ENCODE measurements at regions not wholly inside any gene's neighbourhood (a gene's known extent, or its start where the extent isn't known, plus 50 kb on each side); places are given as distances from the start of the nearest gene placed in this dataset.

DNA sequence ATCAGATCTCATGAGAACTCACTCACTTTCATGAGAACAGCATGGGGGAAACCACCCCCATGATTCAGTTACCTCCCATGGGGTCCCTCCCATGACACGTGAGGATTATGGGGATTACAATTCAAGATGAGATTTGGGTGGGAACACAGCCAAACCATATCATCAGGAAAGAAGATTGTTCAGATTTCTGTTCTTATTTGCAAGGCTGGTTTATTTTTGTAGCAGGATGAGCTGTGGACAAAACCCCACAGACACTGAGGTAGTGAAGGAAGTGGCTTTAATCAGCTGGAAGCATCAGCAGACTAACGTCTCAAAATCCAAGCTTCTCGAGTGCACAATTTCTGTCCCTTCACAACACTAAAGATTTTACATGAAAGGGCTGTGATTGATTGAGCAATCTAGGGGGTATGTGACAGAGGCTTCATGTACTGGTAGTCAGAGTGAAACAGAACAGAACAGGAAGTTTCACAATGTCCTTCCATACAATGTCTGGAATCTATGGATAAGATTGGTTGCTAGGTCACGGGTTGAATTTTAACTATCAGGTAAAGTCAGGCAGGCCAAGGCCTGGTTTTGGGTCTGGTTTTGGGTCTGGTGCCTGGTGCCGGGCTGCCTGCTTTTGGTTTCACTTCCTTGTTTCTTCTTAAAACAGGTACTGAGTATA lies 91.3 kb upstream of the ZNF366 start:
- TF ChIP-seq, protein P1, sequence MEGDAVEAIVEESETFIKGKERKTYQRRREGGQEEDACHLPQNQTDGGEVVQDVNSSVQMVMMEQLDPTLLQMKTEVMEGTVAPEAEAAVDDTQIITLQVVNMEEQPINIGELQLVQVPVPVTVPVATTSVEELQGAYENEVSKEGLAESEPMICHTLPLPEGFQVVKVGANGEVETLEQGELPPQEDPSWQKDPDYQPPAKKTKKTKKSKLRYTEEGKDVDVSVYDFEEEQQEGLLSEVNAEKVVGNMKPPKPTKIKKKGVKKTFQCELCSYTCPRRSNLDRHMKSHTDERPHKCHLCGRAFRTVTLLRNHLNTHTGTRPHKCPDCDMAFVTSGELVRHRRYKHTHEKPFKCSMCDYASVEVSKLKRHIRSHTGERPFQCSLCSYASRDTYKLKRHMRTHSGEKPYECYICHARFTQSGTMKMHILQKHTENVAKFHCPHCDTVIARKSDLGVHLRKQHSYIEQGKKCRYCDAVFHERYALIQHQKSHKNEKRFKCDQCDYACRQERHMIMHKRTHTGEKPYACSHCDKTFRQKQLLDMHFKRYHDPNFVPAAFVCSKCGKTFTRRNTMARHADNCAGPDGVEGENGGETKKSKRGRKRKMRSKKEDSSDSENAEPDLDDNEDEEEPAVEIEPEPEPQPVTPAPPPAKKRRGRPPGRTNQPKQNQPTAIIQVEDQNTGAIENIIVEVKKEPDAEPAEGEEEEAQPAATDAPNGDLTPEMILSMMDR (IDR thresholded peaks at IDR 0.05; ENCODE audit: insufficient read depth, low read depth, low read length, missing control alignments) = no peak
- H3K4me3 ChIP-seq (ENCODE audit: low read length) = no peak overlapping the region
- DNase-seq (ENCODE audit: low read depth) = peak; percentile 56

DNA sequence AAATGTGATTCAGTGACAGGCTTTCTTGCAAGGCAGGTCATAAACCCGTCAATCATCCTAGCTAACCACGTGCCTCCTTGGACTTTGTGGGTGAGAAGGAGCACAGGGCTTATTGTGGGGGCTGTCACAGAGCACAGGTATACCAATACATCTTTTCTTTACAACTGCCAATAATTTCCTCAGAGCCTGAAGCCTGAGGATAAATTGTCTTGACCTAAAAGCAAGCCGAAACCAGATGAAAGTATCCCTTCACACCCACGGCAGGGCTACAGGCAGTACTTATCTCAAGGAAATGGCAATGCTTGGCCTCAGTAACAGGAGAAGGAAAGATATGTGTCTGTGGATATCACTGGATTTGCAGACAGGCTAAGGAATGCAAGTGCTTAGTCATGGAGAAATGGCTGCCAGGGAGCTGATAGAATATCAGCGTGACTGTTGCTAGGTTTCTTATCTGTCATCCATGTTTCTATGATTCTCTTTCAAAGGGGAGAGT lies 90.3 kb upstream of the ZNF366 start:
- TF ChIP-seq, protein P1 (IDR thresholded peaks at IDR 0.05; ENCODE audit: insufficient read depth, low read depth, low read length, missing control alignments) = no peak
- DNase-seq (ENCODE audit: low read depth) = peak; percentile 72
- H3K4me3 ChIP-seq (ENCODE audit: low read length) = no peak overlapping the region

DNA sequence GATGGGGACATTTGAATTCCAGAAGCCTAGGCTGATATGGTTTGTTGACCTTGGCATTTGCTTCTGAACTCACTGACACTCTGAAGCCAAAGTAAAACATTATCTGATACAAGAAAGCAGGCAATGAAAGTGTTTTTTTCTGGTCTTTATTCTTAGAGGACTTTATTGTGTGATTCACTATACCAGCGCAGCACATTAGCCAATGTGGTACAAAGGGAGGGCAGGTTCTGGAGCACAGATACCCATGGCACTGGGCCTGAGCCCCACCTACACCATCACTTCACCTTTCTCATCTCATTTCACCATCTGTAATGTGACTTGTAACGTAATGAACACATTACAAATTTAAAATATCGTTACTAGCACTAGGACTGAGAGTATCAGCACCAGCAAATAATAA lies 89.7 kb upstream of the ZNF366 start:
- no peak overlapping the region for H3K4me3 ChIP-seq (ENCODE audit: low read length)
- DNase-seq (ENCODE audit: low read depth) = no peak
- TF ChIP-seq, protein P1 (IDR thresholded peaks at IDR 0.05; ENCODE audit: insufficient read depth, low read depth, low read length, missing control alignments) = no peak

DNA sequence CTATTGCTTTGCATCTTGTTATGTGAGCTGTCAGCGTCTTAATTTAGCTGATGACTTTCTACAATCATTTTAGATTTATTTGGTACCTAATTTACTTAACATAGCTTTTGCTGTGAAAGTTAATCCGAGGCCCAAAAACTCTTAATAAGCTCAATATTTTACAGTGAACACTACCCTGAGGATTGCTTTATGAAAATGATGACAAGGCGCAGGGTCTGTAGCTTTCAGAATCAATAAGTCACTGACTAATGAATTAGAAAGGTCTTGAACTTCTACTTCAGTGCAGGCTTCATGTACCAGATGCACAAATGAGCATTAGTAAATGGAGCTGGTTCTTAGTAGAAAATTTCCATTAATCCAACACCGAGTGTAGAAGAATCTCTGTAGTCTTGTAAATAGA lies 81.4 kb upstream of the ZNF366 start:
- no peak overlapping the region for H3K4me3 ChIP-seq (ENCODE audit: low read length)
- no peak for DNase-seq (ENCODE audit: low read depth)
- TF ChIP-seq, protein P1 (IDR thresholded peaks at IDR 0.05; ENCODE audit: insufficient read depth, low read depth, low read length, missing control alignments) = no peak

DNA sequence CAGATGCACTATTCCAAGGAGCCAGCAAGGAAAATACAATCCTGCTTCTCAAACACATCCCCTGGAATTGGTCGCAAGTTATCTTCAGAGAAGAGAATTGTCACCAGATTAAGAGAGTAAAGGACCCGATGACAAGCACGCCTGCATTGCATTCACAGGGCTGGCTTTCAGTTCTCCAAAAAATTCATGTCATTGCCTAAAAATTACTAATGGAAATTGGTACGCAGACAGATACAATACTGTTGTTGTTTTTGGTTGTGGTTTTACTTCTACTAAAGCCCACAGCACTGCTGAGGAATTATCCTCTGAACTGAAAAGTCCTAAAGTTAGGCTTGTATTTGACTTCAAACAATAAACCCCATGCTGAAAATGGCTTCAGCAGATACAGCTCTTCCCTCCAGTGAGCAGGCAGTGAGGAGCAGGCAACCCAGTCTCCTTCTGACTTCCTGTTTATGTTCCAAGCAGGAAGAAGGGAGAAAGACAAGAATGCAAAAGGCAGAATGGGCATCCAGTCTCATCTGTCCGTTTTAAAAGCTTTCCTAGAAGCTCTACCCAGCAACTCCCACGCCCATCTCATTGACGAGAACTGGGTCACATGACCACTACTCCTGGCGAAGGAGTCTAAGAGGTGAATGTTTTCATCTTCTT lies 80.6 kb upstream of the ZNF366 start:
- TF ChIP-seq, protein P1 (IDR thresholded peaks at IDR 0.05; ENCODE audit: insufficient read depth, low read depth, low read length, missing control alignments) = no peak
- DNase-seq (ENCODE audit: low read depth) = no peak
- no peak overlapping the region for H3K4me3 ChIP-seq (ENCODE audit: low read length)

DNA sequence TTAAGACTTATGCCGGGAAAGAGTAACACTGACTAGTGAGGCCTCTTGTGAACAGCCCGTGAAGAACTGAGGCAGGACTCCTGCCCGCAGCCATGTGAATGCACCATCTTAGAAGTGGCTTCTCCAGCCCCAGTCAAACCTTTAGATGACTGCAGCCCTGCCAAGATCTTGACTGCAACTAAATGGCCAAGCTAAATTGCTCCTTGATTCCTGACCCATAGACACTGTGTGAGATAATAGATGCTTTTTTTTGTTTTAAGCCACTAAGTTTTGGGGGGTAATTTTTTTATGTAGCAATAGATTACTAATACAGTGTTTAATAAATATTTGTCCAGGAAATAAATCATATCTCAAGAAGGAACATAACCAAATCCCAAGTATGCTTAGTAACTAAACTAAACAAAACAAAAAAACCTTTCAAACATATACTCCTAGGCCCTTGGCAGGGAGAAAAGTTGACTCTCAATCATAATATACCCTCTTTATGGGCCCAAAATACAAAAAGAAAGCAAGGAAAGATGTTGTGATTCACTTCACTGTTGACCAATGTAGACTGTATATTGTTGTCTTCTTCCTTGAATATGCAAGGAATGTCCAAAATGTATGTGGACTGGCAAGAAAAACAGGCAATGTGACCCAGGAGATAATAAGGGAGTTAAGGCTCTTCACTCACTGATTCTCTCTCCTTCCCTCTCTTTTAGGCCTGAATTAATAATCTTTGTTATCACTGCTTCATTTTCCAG lies 79.7 kb upstream of the ZNF366 start:
- TF ChIP-seq, protein P1 (IDR thresholded peaks at IDR 0.05; ENCODE audit: insufficient read depth, low read depth, low read length, missing control alignments) = no peak
- peak; percentile 44 for DNase-seq (ENCODE audit: low read depth)
- H3K4me3 ChIP-seq (ENCODE audit: low read length) = no peak overlapping the region
